MM.1S (cell line): ENCODE measurements at regions not wholly inside any gene's neighbourhood (a gene's known extent, or its start where the extent isn't known, plus 50 kb on each side); places are given as distances from the start of the nearest gene placed in this dataset.

Experiments used
- CTCF ChIP-seq: fragments of 300-600 bp; sonication (generic); IDR thresholded peaks from 2 replicates; pipeline ENCODE4 v1.5.1; 2016; ENCODE audit warnings: antibody characterized with exemption, low read length, mixed read lengths
- EZH2phosphoT487 ChIP-seq: fragments of 300-600 bp; sonication (generic); IDR thresholded peaks from 2 replicates; pipeline ENCODE4 v1.6.1; 2018; ENCODE audit warnings: antibody characterized with exemption, low read length

- no peak for TF ChIP-seq CTCF
- no peak for TF ChIP-seq EZH2phosphoT487
Observed at GRCh38 chr12:105423237-105423636, 92.7 kb downstream of the C12orf75 start.
